ENCODE measurements at regions not wholly inside any gene's neighbourhood (a gene's known extent, or its start where the extent isn't known, plus 50 kb on each side); places are given as distances from the start of the nearest gene placed in this dataset.

DNA sequence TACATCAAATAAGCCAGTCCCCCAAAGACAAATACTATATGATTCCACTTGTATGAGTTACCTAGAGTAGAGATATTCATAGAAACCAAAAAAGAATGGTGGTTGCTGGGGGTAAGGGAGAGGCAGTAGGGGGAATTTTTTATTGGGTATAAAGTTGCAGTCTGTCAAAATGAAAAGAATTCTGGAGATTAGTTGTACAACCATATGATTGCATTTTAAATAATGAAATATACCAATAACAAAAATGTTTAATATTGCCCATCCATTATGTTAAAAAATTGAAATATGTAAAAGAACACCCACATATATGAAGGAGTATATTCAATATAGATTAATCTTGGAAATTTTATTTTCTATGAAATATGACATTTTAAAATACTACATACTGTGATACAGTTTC is 1383.5 kb downstream of the FSCB start:
- in situ Hi-C loops (cut with MboI; ENCODE audit: low pct_ligation_motif_present in 1 of 4, low pct_unique_long_range_greater_than_20kb in 1 of 4, low sequenced_read_pairs in 3 of 4), result no loop called here
- intact Hi-C loops (cut with DNase I; ENCODE audit: low total_unique reads), result no loop called here
- Histone ChIP-seq H3K27ac (no peak overlapping the region), H3K36me3 (no peaks in the 10 kb centered on the region), H3K27me3 (no peaks in the 10 kb centered on the region), H3K4me1 (no peaks in the 10 kb centered on the region), H3K4me3 (no peak overlapping the region), H3K9me3 (peaks cover 0 to 3% of the 10 kb centered on the region in 2 donors)
- TF ChIP-seq EP300 (IDR thresholded peaks at IDR 0.05; ENCODE audit: low read depth), result no peak
- TF ChIP-seq, protein P1, sequence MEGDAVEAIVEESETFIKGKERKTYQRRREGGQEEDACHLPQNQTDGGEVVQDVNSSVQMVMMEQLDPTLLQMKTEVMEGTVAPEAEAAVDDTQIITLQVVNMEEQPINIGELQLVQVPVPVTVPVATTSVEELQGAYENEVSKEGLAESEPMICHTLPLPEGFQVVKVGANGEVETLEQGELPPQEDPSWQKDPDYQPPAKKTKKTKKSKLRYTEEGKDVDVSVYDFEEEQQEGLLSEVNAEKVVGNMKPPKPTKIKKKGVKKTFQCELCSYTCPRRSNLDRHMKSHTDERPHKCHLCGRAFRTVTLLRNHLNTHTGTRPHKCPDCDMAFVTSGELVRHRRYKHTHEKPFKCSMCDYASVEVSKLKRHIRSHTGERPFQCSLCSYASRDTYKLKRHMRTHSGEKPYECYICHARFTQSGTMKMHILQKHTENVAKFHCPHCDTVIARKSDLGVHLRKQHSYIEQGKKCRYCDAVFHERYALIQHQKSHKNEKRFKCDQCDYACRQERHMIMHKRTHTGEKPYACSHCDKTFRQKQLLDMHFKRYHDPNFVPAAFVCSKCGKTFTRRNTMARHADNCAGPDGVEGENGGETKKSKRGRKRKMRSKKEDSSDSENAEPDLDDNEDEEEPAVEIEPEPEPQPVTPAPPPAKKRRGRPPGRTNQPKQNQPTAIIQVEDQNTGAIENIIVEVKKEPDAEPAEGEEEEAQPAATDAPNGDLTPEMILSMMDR (IDR thresholded peaks at IDR 0.05), result no peak
- no peak for TF ChIP-seq POLR2A (IDR thresholded peaks at IDR 0.05)
- no peak for TF ChIP-seq POLR2AphosphoS5 (IDR thresholded peaks at IDR 0.05)
- DNase-seq, result no peak

DNA sequence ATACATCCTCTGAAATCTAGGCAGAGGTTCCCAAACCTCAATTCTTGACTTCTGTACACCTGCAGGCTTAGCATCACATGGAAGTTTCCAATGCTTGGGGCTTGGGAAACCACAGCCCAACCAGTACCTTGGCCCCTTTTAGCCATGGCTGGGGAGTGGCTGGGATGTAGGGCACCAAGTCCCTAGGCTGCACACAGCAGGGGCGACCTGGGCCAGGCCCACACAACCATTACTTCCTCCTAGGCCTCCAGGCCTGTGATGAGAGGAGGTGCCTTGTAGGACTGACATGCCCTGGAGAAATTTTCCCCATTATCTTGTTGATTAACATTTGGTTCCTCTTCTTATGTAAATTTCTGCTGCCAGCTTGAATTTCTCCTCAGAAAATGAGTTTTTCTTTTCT is 1387.4 kb downstream of the FSCB start:
- Histone ChIP-seq H3K27ac (no peak overlapping the region), H3K27me3 (no peaks in the 10 kb centered on the region), H3K9me3 (peaks cover 0 to 3% of the 10 kb centered on the region in 2 donors), H3K36me3 (no peaks in the 10 kb centered on the region), H3K4me1 (no peaks in the 10 kb centered on the region), H3K4me3 (no peak overlapping the region)
- DNase-seq, result no peak
- in situ Hi-C loops (cut with MboI; ENCODE audit: low pct_ligation_motif_present in 1 of 4, low pct_unique_long_range_greater_than_20kb in 1 of 4, low sequenced_read_pairs in 3 of 4) (no loop called here), intact Hi-C loops (cut with DNase I; ENCODE audit: low total_unique reads) (no loop called here)
- TF ChIP-seq POLR2A (IDR thresholded peaks at IDR 0.05), result no peak
- no peak for TF ChIP-seq EP300 (IDR thresholded peaks at IDR 0.05; ENCODE audit: low read depth)
- TF ChIP-seq POLR2AphosphoS5 (IDR thresholded peaks at IDR 0.05), result no peak
- TF ChIP-seq, protein P1 (IDR thresholded peaks at IDR 0.05), result no peak
- WGBS, 2 donors (ENCODE audit: low coverage in 1 of 2), result 67% methylated on average over 1 of the region's 1 CpG; no CpG with 5 or more reads in 1 of the 2 donors

DNA sequence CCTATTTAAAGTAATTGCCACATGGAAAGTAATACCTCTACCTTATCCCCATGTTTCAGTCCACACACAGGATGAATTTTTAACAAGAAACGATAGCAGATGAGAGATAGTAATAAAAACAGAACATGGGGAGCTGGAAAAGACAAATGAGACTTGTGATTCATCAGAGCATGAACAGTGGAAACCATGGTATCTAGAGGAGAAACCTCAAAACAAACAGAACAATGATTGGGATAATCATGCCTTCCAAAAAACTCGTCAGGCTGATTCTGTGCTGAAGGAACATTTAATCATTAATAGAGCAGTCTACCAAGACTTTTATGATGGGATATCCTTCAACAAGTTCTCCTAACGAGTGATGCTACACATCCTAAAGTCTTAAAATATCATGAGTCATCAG is 1390.7 kb downstream of the FSCB start:
- 61 to 65% methylated on average over 3 of the region's 3 CpGs for WGBS, 2 donors (ENCODE audit: low coverage in 1 of 2)
- TF ChIP-seq POLR2AphosphoS5 (IDR thresholded peaks at IDR 0.05), result no peak
- TF ChIP-seq, protein P1 (IDR thresholded peaks at IDR 0.05), result no peak
- no peak for TF ChIP-seq EP300 (IDR thresholded peaks at IDR 0.05; ENCODE audit: low read depth)
- no peak for TF ChIP-seq POLR2A (IDR thresholded peaks at IDR 0.05)
- in situ Hi-C loops (cut with MboI; ENCODE audit: low pct_ligation_motif_present in 1 of 4, low pct_unique_long_range_greater_than_20kb in 1 of 4, low sequenced_read_pairs in 3 of 4) (no loop called here), intact Hi-C loops (cut with DNase I; ENCODE audit: low total_unique reads) (no loop called here)
- H3K36me3 ChIP-seq, result no peaks in the 10 kb centered on the region
- no peak overlapping the region for H3K27ac ChIP-seq
- peaks cover 0 to 3% of the 10 kb centered on the region in 2 donors for H3K9me3 ChIP-seq
- H3K4me3 ChIP-seq, result no peak overlapping the region
- H3K4me1 ChIP-seq, result no peaks in the 10 kb centered on the region
- H3K27me3 ChIP-seq, result no peaks in the 10 kb centered on the region
- DNase-seq, result no peak

DNA sequence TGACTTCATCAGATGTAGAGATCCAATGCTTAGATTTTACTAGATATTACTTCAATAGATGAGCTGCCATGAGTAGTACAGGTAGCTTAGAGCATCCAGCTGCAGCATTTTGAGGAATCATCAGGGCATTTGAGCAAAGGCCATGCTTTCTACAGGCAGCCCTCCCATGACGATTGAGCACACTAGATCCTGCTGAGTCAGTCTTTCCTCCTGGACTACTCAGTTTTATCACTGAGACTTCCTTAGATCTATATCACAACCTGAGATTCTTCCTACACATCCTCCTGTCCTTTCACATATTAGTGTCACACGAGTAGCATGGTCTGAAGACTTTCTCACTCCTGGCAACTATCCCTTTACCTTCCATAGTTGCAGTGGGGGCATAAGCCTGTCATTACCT is 1401.8 kb downstream of the FSCB start:
- DNase-seq, result no peak
- Histone ChIP-seq H3K27ac (no peak overlapping the region), H3K9me3 (no peaks in the 10 kb centered on the region), H3K36me3 (no peaks in the 10 kb centered on the region), H3K27me3 (no peaks in the 10 kb centered on the region), H3K4me3 (no peak overlapping the region), H3K4me1 (no peaks in the 10 kb centered on the region)
- in situ Hi-C loops (cut with MboI; ENCODE audit: low pct_ligation_motif_present in 1 of 4, low pct_unique_long_range_greater_than_20kb in 1 of 4, low sequenced_read_pairs in 3 of 4) (no loop called here), intact Hi-C loops (cut with DNase I; ENCODE audit: low total_unique reads) (no loop called here)
- 36 to 42% methylated on average over 1 to 2 of the region's 2 CpGs for WGBS, 2 donors (ENCODE audit: low coverage in 1 of 2)
- TF ChIP-seq POLR2A (IDR thresholded peaks at IDR 0.05) (no peak), POLR2AphosphoS5 (IDR thresholded peaks at IDR 0.05) (no peak), EP300 (IDR thresholded peaks at IDR 0.05; ENCODE audit: low read depth) (no peak)
- TF ChIP-seq, protein P1 (IDR thresholded peaks at IDR 0.05), result no peak
